Sigmoid colon (tissue), 4 donors: ENCODE measurements at regions not wholly inside any gene's neighbourhood (a gene's known extent, or its start where the extent isn't known, plus 50 kb on each side); places are given as distances from the start of the nearest gene placed in this dataset.

Experiments used
- POLR2AphosphoS5 ChIP-seq, 4 donors: sonication (generic); formaldehyde crosslinking; IDR thresholded peaks; one replicate each; pipeline ENCODE4 v1.6.1; 2017; ENCODE audit warnings: antibody characterized with exemption in 4 of 4
- TF ChIP-seq, protein P1 (sequence below), 4 experiments: fragments of 450-650 bp in 3 of 4; fragments of 200-600 bp in 1 of 4; IDR thresholded peaks; one replicate each; pipeline ENCODE4 v1.5.1; 2016 to 2019; ENCODE audit warnings: antibody characterized with exemption in 4 of 4, mild to moderate bottlenecking in 3 of 4, moderate library complexity in 2 of 4

DNA sequence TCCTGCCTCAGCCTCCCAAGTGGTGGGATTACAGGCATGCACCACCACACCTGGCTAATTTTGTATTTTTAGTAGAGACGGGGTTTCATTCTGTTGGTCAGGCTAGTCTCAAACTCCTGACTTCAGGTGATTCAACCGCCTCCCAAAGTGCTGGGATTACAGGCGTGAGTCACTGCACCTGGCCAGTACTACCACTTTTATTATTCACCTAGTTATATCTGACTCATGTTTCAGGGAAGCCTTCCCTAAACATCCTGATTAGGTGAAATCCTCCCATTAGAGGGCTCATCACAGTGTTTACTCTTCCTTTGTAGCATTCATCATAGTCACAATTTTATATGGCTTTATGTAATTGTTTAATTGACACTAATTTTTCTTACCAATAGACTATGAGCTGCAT, 295.3 kb upstream of the SOX5 start:
- TF ChIP-seq, protein P1, sequence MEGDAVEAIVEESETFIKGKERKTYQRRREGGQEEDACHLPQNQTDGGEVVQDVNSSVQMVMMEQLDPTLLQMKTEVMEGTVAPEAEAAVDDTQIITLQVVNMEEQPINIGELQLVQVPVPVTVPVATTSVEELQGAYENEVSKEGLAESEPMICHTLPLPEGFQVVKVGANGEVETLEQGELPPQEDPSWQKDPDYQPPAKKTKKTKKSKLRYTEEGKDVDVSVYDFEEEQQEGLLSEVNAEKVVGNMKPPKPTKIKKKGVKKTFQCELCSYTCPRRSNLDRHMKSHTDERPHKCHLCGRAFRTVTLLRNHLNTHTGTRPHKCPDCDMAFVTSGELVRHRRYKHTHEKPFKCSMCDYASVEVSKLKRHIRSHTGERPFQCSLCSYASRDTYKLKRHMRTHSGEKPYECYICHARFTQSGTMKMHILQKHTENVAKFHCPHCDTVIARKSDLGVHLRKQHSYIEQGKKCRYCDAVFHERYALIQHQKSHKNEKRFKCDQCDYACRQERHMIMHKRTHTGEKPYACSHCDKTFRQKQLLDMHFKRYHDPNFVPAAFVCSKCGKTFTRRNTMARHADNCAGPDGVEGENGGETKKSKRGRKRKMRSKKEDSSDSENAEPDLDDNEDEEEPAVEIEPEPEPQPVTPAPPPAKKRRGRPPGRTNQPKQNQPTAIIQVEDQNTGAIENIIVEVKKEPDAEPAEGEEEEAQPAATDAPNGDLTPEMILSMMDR (IDR thresholded peaks at IDR 0.05): no peak
- no peak for TF ChIP-seq POLR2AphosphoS5 (IDR thresholded peaks at IDR 0.05)
